H9 (cell line): ENCODE measurements at regions not wholly inside any gene's neighbourhood (a gene's known extent, or its start where the extent isn't known, plus 50 kb on each side); places are given as distances from the start of the nearest gene placed in this dataset.

Experiments used
- DNase-seq: peaks from one replicate; pipeline ENCODE4 v3.0.0-alpha.2; 2017
- H2AFZ ChIP-seq: one replicate; pipeline ENCODE4 v1.6.1; 2013; ENCODE audit warnings: mild to moderate bottlenecking, low read length, control low read depth, moderate library complexity
- H2AK5ac ChIP-seq: 2 replicates; pipeline ENCODE4 v1.6.1; 2013; ENCODE audit warnings: low read length, control low read depth, mixed read lengths; ENCODE audit not compliant: insufficient read length
- H2BK120ac ChIP-seq: one replicate; pipeline ENCODE4 v1.6.1; 2013; ENCODE audit warnings: low read depth, mild to moderate bottlenecking, low read length, control low read depth, inconsistent platforms; ENCODE audit not compliant: poor library complexity, severe bottlenecking
- H2BK12ac ChIP-seq: 2 replicates; pipeline ENCODE4 v1.6.1; 2013; ENCODE audit warnings: low read length, control low read depth, mixed read lengths, low read depth; ENCODE audit not compliant: insufficient read length
- H2BK15ac ChIP-seq: 2 replicates; pipeline ENCODE4 v1.6.1; 2013; ENCODE audit warnings: low read depth, low read length, control low read depth
- H2BK20ac ChIP-seq: one replicate; pipeline ENCODE4 v1.6.1; 2013; ENCODE audit warnings: low read depth, mild to moderate bottlenecking, low read length, control low read depth, inconsistent platforms; ENCODE audit not compliant: poor library complexity, severe bottlenecking
- H2BK5ac ChIP-seq: 2 replicates; pipeline ENCODE4 v1.6.1; 2013; ENCODE audit warnings: low read length, control low read depth, mixed read lengths; ENCODE audit not compliant: insufficient read length
- H3K14ac ChIP-seq: 2 replicates; pipeline ENCODE4 v1.6.1; 2013; ENCODE audit warnings: low read length, control low read depth; ENCODE audit not compliant: insufficient read depth
- H3K18ac ChIP-seq: 2 replicates; pipeline ENCODE4 v1.6.1; 2013; ENCODE audit warnings: low read depth, mild to moderate bottlenecking, mixed read lengths, low read length, control low read depth; ENCODE audit not compliant: insufficient read length
- H3K23ac ChIP-seq: 2 replicates; pipeline ENCODE4 v1.6.1; 2013; ENCODE audit warnings: low read length, control low read depth, mixed read lengths, low read depth; ENCODE audit not compliant: insufficient read length
- H3K23me2 ChIP-seq: 2 replicates; pipeline ENCODE4 v1.6.1; 2013; ENCODE audit warnings: low read depth, mild to moderate bottlenecking, mixed read lengths, low read length, control low read depth; ENCODE audit not compliant: insufficient read length, poor library complexity, severe bottlenecking
- H3K27ac ChIP-seq: 2 replicates; pipeline ENCODE4 v1.5.1; 2013; ENCODE audit warnings: low read length, control low read depth, mixed read lengths, low read depth; ENCODE audit not compliant: insufficient read length
- H3K27me3 ChIP-seq: 2 replicates; pipeline ENCODE4 v1.6.1; 2013; ENCODE audit warnings: low read length, control low read depth, inconsistent platforms; ENCODE audit not compliant: insufficient read depth
- H3K4ac ChIP-seq: 2 replicates; pipeline ENCODE4 v1.6.1; 2013; ENCODE audit warnings: low read depth, mild to moderate bottlenecking, control low read depth, inconsistent platforms, low read length, moderate library complexity
- H3K4me1 ChIP-seq: 2 replicates; pipeline ENCODE4 v1.6.1; 2013; ENCODE audit warnings: low read length, control low read depth, inconsistent platforms; ENCODE audit not compliant: insufficient read depth
- H3K4me2 ChIP-seq: 2 replicates; pipeline ENCODE4 v1.6.1; 2013; ENCODE audit warnings: low read length, control low read depth, mixed read lengths; ENCODE audit not compliant: insufficient read length, insufficient read depth
- H3K56ac ChIP-seq: 2 replicates; pipeline ENCODE4 v1.6.1; 2013; ENCODE audit warnings: low read depth, mild to moderate bottlenecking, mixed read lengths, low read length, control low read depth; ENCODE audit not compliant: insufficient read length
- H3K79me1 ChIP-seq: 2 replicates; pipeline ENCODE4 v1.6.1; 2013; ENCODE audit warnings: low read depth, mild to moderate bottlenecking, moderate library complexity, low read length, control low read depth, inconsistent platforms; ENCODE audit not compliant: insufficient read depth, poor library complexity, severe bottlenecking
- H3K79me2 ChIP-seq: 2 replicates; pipeline ENCODE4 v1.6.1; 2013; ENCODE audit warnings: low read length, control low read depth, inconsistent platforms; ENCODE audit not compliant: insufficient read depth
- H3K9ac ChIP-seq: 2 replicates; pipeline ENCODE4 v1.6.1; 2013; ENCODE audit warnings: low read length, control low read depth, mixed read lengths; ENCODE audit not compliant: insufficient read length; ENCODE audit errors: extremely low read depth
- H3K9me3 ChIP-seq: one replicate; pipeline ENCODE4 v1.6.1; 2013; ENCODE audit warnings: low read depth, low read length, inconsistent platforms; ENCODE audit not compliant: control insufficient read depth
- H3T11ph ChIP-seq: one replicate; pipeline ENCODE4 v1.6.1; 2013; ENCODE audit warnings: mild to moderate bottlenecking, low read length, control low read depth, inconsistent platforms
- H4K20me1 ChIP-seq: one replicate; pipeline ENCODE4 v1.6.1; 2013; ENCODE audit not compliant: control insufficient read depth, insufficient read length, insufficient read depth
- H4K5ac ChIP-seq: 2 replicates; pipeline ENCODE4 v1.6.1; 2013; ENCODE audit warnings: low read depth, mild to moderate bottlenecking, mixed read lengths, low read length, control low read depth; ENCODE audit not compliant: insufficient read length
- H4K8ac ChIP-seq: replicated peaks from 2 replicates; pipeline ENCODE4 v1.6.1; 2013; ENCODE audit warnings: low read length, control low read depth, mixed read lengths, low read depth; ENCODE audit not compliant: insufficient read length
- H4K91ac ChIP-seq: 2 replicates; pipeline ENCODE4 v1.6.1; 2013; ENCODE audit warnings: low read depth, mild to moderate bottlenecking, moderate library complexity, mixed read lengths, low read length, control low read depth; ENCODE audit not compliant: insufficient read length
- H3K27ac Mint-ChIP-seq, 3 experiments: 2 replicates in 2 of 3; 3 replicates in 1 of 3; pipeline ENCODE4 v1.8.0; 2020 to 2021; ENCODE audit warnings: mixed read lengths in 3 of 3, mild to moderate bottlenecking in 1 of 3, moderate library complexity in 1 of 3
- H3K27me3 Mint-ChIP-seq: 2 replicates; pipeline ENCODE4 v1.8.0; 2021; ENCODE audit warnings: low read depth, mild to moderate bottlenecking, moderate library complexity, mixed read lengths
- H3K36me3 Mint-ChIP-seq, 3 experiments: 2 replicates in 2 of 3; 3 replicates in 1 of 3; pipeline ENCODE4 v1.8.0; 2020 to 2021; ENCODE audit warnings: low read depth in 3 of 3, mixed read lengths in 3 of 3; ENCODE audit not compliant: insufficient read depth in 1 of 3
- H3K4me1 Mint-ChIP-seq, 2 experiments: 2 replicates each; pipeline ENCODE4 v1.8.0; 2020; ENCODE audit warnings: mixed read lengths in 2 of 2
- H3K4me3 Mint-ChIP-seq, 2 experiments: 2 replicates in 1 of 2; 3 replicates in 1 of 2; pipeline ENCODE4 v1.8.0; 2020 to 2021; ENCODE audit warnings: mild to moderate bottlenecking in 2 of 2, mixed read lengths in 2 of 2, moderate library complexity in 1 of 2
- H3K9me3 Mint-ChIP-seq, 2 experiments: 2 replicates in 1 of 2; 3 replicates in 1 of 2; pipeline ENCODE4 v1.8.0; 2020; ENCODE audit warnings: mild to moderate bottlenecking in 2 of 2, mixed read lengths in 2 of 2, moderate library complexity in 1 of 2
- WGBS: extraction: QIAGEN DNeasy Blood & Tissue Kit; methylation state at CpG from one replicate; pipeline ENCODE4 v1.1.7; 2013; ENCODE audit warnings: missing lambda C conversion rate, low lambda C conversion rate, mixed read lengths; ENCODE audit not compliant: insufficient read length; ENCODE audit errors: extremely low coverage; 5-methylcytosine and 5-hydroxymethylcytosine counted together
- TF ChIP-seq, protein P1 (sequence below): fragments of 200-600 bp; sonication (generic); conservative IDR thresholded peaks from 3 replicates; pipeline ENCODE4 v1.8.0; 2021; ENCODE audit warnings: antibody characterized with exemption, mild to moderate bottlenecking

DNA sequence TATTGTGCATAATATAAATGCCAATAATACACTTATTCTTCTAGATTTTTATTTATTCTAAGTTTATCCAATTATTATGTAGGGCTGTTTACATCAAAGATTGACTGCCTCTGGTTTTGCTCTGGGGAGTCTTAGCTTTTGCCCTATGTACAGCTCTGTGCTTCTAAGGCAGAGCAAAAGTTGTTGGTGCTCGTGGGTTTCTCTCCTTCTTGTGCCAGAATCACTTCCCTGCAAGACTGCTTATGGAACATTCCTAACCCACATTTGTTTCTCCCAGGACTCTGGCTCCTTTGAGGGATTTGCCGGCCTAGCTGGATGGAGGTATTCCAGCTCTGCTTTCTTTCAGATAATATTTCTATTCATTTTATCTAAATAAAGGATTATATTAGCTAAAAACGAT is 849.1 kb downstream of the USP25 start:
- Histone ChIP-seq H4K5ac (no peak overlapping the region), H3K4ac (no peak overlapping the region), H4K20me1 (no peaks in the 10 kb centered on the region), H3K23me2 (no peaks in the 10 kb centered on the region), H3T11ph (no peak overlapping the region), H2AFZ (no peak overlapping the region), H3K18ac (no peak overlapping the region), H2BK15ac (no peak overlapping the region), H3K79me1 (no peaks in the 10 kb centered on the region), H2BK120ac (no peak overlapping the region), H2BK5ac (no peak overlapping the region), H4K8ac (no peak overlapping the region), H3K27ac (no peak overlapping the region), H3K4me2 (no peak overlapping the region), H3K79me2 (no peaks in the 10 kb centered on the region), H3K27me3 (no peaks in the 10 kb centered on the region), H3K23ac (no peak overlapping the region), H3K9me3 (no peaks in the 10 kb centered on the region), H2BK12ac (no peak overlapping the region), H2AK5ac (no peak overlapping the region), H3K4me1 (no peaks in the 10 kb centered on the region), H3K14ac (no peak overlapping the region), H3K9ac (no peak overlapping the region), H4K91ac (no peak overlapping the region), H2BK20ac (no peak overlapping the region), H3K56ac (no peak overlapping the region)
- Mint-ChIP-seq H3K4me3 (no peak overlapping the region), H3K36me3 (no peaks in the 10 kb centered on the region), H3K4me1 (no peaks in the 10 kb centered on the region), H3K27me3 (no peaks in the 10 kb centered on the region), H3K27ac (no peak overlapping the region), H3K9me3 (no peaks in the 10 kb centered on the region; a peak in 1 of 5 replicates)
- TF ChIP-seq, protein P1, sequence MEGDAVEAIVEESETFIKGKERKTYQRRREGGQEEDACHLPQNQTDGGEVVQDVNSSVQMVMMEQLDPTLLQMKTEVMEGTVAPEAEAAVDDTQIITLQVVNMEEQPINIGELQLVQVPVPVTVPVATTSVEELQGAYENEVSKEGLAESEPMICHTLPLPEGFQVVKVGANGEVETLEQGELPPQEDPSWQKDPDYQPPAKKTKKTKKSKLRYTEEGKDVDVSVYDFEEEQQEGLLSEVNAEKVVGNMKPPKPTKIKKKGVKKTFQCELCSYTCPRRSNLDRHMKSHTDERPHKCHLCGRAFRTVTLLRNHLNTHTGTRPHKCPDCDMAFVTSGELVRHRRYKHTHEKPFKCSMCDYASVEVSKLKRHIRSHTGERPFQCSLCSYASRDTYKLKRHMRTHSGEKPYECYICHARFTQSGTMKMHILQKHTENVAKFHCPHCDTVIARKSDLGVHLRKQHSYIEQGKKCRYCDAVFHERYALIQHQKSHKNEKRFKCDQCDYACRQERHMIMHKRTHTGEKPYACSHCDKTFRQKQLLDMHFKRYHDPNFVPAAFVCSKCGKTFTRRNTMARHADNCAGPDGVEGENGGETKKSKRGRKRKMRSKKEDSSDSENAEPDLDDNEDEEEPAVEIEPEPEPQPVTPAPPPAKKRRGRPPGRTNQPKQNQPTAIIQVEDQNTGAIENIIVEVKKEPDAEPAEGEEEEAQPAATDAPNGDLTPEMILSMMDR = no peak
- WGBS = no CpG with 5 or more reads among the region's 3 CpGs
- no peak for DNase-seq
